ENCODE measurements at regions not wholly inside any gene's neighbourhood (a gene's known extent, or its start where the extent isn't known, plus 50 kb on each side); places are given as distances from the start of the nearest gene placed in this dataset.

- H3F3A ChIP-seq (ENCODE audit: low read depth) = no peaks in the 10 kb centered on the region
- no peak overlapping the region for H3K4me3 ChIP-seq (ENCODE audit: low read length, poor library complexity, severe bottlenecking)
- no peaks in the 10 kb centered on the region for H3K27me3 ChIP-seq (ENCODE audit: insufficient read depth, low read length, poor library complexity, severe bottlenecking)
- H3K79me2 ChIP-seq (ENCODE audit: insufficient read depth, low read length) = no peaks in the 10 kb centered on the region
- no peak overlapping the region for H2AFZ ChIP-seq (ENCODE audit: low read length)
- no peaks in the 10 kb centered on the region for H3K9me2 ChIP-seq (replicated peaks; ENCODE audit: low read depth, low read length)
- H3K4me1 ChIP-seq (ENCODE audit: insufficient read depth, low read length, poor library complexity, severe bottlenecking) = peaks cover 15% of the 10 kb centered on the region
- H3K4me2 ChIP-seq (ENCODE audit: low read depth, low read length, poor library complexity, severe bottlenecking) = no peak overlapping the region
- H4K20me1 ChIP-seq (ENCODE audit: insufficient read depth, low read length, poor library complexity, severe bottlenecking) = no peaks in the 10 kb centered on the region
- no peak overlapping the region for H3K9ac ChIP-seq (ENCODE audit: low read depth, low read length, poor library complexity, severe bottlenecking)
- no peaks in the 10 kb centered on the region for H3K9me3 ChIP-seq (ENCODE audit: insufficient read depth, low read depth, low read length)
- no peak for TF ChIP-seq CTCF (conservative IDR thresholded peaks at IDR 0.05; ENCODE audit: low read length)
- TF ChIP-seq EZH2phosphoT487 (IDR thresholded peaks at IDR 0.05; ENCODE audit: borderline replicate concordance) = no peak
- no peaks in the 10 kb centered on the region for H3K36me3 ChIP-seq (ENCODE audit: insufficient read depth, low read length)
Measured at GRCh38 chr2:37781028-37781427, 109.6 kb upstream of the CDC42EP3 start.

- H3K4me2 ChIP-seq (ENCODE audit: low read depth, low read length, poor library complexity, severe bottlenecking) = no peak overlapping the region
Measured at GRCh38 chr2:37782155-37782673, 110.8 kb upstream of the CDC42EP3 start.

GRCh38 chr2:37782721-37783371 lies 111.4 kb upstream of the CDC42EP3 start:
- H3K4me3 ChIP-seq (ENCODE audit: low read length, poor library complexity, severe bottlenecking) = no peak overlapping the region
- no peaks in the 10 kb centered on the region for H3K36me3 ChIP-seq (ENCODE audit: insufficient read depth, low read length)
- H3K9me3 ChIP-seq (ENCODE audit: insufficient read depth, low read depth, low read length) = 0 out of 2 replicates have a peak, but pooled peaks cover 4% of the 10 kb centered on the region
- no peak overlapping the region for H3K9ac ChIP-seq (ENCODE audit: low read depth, low read length, poor library complexity, severe bottlenecking)
- H3F3A ChIP-seq (ENCODE audit: low read depth) = no peaks in the 10 kb centered on the region
- no peaks in the 10 kb centered on the region for H3K27me3 ChIP-seq (ENCODE audit: insufficient read depth, low read length, poor library complexity, severe bottlenecking)
- no peaks in the 10 kb centered on the region for H4K20me1 ChIP-seq (ENCODE audit: insufficient read depth, low read length, poor library complexity, severe bottlenecking)
- H3K4me1 ChIP-seq (ENCODE audit: insufficient read depth, low read length, poor library complexity, severe bottlenecking) = peaks cover 15% of the 10 kb centered on the region
- no peaks in the 10 kb centered on the region for H3K79me2 ChIP-seq (ENCODE audit: insufficient read depth, low read length)
- no peak for TF ChIP-seq EZH2phosphoT487 (IDR thresholded peaks at IDR 0.05; ENCODE audit: borderline replicate concordance)
- no peak for TF ChIP-seq CTCF (conservative IDR thresholded peaks at IDR 0.05; ENCODE audit: low read length)
- no peak overlapping the region for H3K4me2 ChIP-seq (ENCODE audit: low read depth, low read length, poor library complexity, severe bottlenecking)
- no peaks in the 10 kb centered on the region for H3K9me2 ChIP-seq (replicated peaks; ENCODE audit: low read depth, low read length)
- H2AFZ ChIP-seq (ENCODE audit: low read length) = no peak overlapping the region

More at GRCh38 chr2:37782155-37782673, 110.8 kb upstream of the CDC42EP3 start:
- no peaks in the 10 kb centered on the region for H3K9me3 ChIP-seq (ENCODE audit: insufficient read depth, low read depth, low read length)
- no peak overlapping the region for H3K4me3 ChIP-seq (ENCODE audit: low read length, poor library complexity, severe bottlenecking)
- H3K79me2 ChIP-seq (ENCODE audit: insufficient read depth, low read length) = no peaks in the 10 kb centered on the region
- H3K4me1 ChIP-seq (ENCODE audit: insufficient read depth, low read length, poor library complexity, severe bottlenecking) = peaks cover 15% of the 10 kb centered on the region
- no peak overlapping the region for H2AFZ ChIP-seq (ENCODE audit: low read length)
- no peaks in the 10 kb centered on the region for H3K9me2 ChIP-seq (replicated peaks; ENCODE audit: low read depth, low read length)
- TF ChIP-seq CTCF (conservative IDR thresholded peaks at IDR 0.05; ENCODE audit: low read length) = no peak
- no peak for TF ChIP-seq EZH2phosphoT487 (IDR thresholded peaks at IDR 0.05; ENCODE audit: borderline replicate concordance)
- no peak overlapping the region for H3K9ac ChIP-seq (ENCODE audit: low read depth, low read length, poor library complexity, severe bottlenecking)
- no peaks in the 10 kb centered on the region for H3K27me3 ChIP-seq (ENCODE audit: insufficient read depth, low read length, poor library complexity, severe bottlenecking)
- H3F3A ChIP-seq (ENCODE audit: low read depth) = no peaks in the 10 kb centered on the region
- no peaks in the 10 kb centered on the region for H3K36me3 ChIP-seq (ENCODE audit: insufficient read depth, low read length)
- H4K20me1 ChIP-seq (ENCODE audit: insufficient read depth, low read length, poor library complexity, severe bottlenecking) = no peaks in the 10 kb centered on the region

All from Loucy (cell line).